ENCODE measurements at regions not wholly inside any gene's neighbourhood (a gene's known extent, or its start where the extent isn't known, plus 50 kb on each side); places are given as distances from the start of the nearest gene placed in this dataset.

GRCh38 chr4:11901089-11901488 lies 472.4 kb upstream of the HS3ST1 start:
- TF ChIP-seq CTCF (IDR thresholded peaks at IDR 0.05) (no peak), POLR2A (IDR thresholded peaks at IDR 0.05) (no peak), POLR2AphosphoS5 (IDR thresholded peaks at IDR 0.05) (no peak)

Measured in transverse colon (tissue), 4 donors.